ENCODE measurements at regions not wholly inside any gene's neighbourhood (a gene's known extent, or its start where the extent isn't known, plus 50 kb on each side); places are given as distances from the start of the nearest gene placed in this dataset.

DNA sequence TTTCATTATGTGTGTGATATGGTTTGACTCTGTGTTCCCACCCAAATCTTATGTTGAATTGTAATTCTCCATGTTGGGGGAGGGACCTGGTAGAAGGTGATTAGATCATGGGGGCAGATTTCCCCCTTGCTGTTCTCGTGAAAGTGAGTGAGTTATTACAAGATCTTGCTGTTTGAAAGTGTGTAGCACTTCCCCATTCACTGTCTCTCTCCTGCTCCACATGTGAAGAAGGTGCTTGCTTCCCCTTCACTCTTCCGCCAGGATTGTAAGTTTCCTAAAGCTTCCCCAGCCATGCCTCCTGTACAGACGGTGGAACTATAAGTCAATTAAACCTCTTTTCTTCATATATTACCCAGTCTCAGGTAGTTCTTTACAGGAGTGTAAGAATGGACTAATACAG lies 54.3 kb upstream of the SERTM1 start:
- no peak for DNase-seq
- no peaks in the 10 kb centered on the region for H3K4me1 ChIP-seq

More for the DNA sequence above, 54.3 kb upstream of the SERTM1 start:
- Histone ChIP-seq H3K36me3 (no peaks in the 10 kb centered on the region), H3K9me3 (no peaks in the 10 kb centered on the region), H3K27ac (no peak overlapping the region), H3K27me3 (no peaks in the 10 kb centered on the region), H3K4me3 (no peak overlapping the region)
- intact Hi-C loops (cut with DNase I), result no loop called here
- no peak for TF ChIP-seq CTCF (IDR thresholded peaks at IDR 0.05)
- ATAC-seq, result no peak
- WGBS, 2 donors, result 67 to 84% methylated on average over 3 of the region's 3 CpGs

Data from heart right ventricle (tissue), 16 donors.